Spleen (tissue), 11 donors: ENCODE measurements at regions not wholly inside any gene's neighbourhood (a gene's known extent, or its start where the extent isn't known, plus 50 kb on each side); places are given as distances from the start of the nearest gene placed in this dataset.

ENCODE experiments used
- DNase-seq: peaks from one replicate; pipeline ENCODE4 v3.0.0-alpha.2; 2020
- H3K27ac ChIP-seq, 8 donors: fragments of 200-600 bp; sonication (generic) in 7 of 8; 1 replicate in 4 of 8; 2 replicates in 4 of 8; pipeline versions ENCODE4 v1.5.0 to v1.8.0; 2016 to 2021; ENCODE audit warnings: inconsistent platforms in 4 of 8, mild to moderate bottlenecking in 4 of 8, moderate library complexity in 1 of 8
- H3K27me3 ChIP-seq, 7 donors: fragments of 200-600 bp; sonication (generic) in 6 of 7; replicated peaks in 1 of 7; 1 replicate in 4 of 7; 2 replicates in 3 of 7; pipeline versions ENCODE4 v1.5.0 to v1.8.0; 2016 to 2021; ENCODE audit warnings: inconsistent platforms in 3 of 7, mild to moderate bottlenecking in 1 of 7
- H3K36me3 ChIP-seq, 6 donors: fragments of 200-600 bp; sonication (generic) in 5 of 6; 1 replicate in 4 of 6; 2 replicates in 2 of 6; pipeline versions ENCODE4 v1.5.0 to v1.8.0; 2016 to 2021; ENCODE audit warnings: inconsistent platforms in 2 of 6
- H3K4me1 ChIP-seq, 6 donors: fragments of 200-600 bp; sonication (generic) in 5 of 6; 1 replicate in 3 of 6; 2 replicates in 3 of 6; pipeline versions ENCODE4 v1.5.0 to v1.8.0; 2016 to 2021; ENCODE audit warnings: inconsistent platforms in 3 of 6
- H3K4me3 ChIP-seq, 8 donors: fragments of 200-600 bp; sonication (generic) in 7 of 8; 1 replicate in 4 of 8; 2 replicates in 4 of 8; pipeline versions ENCODE4 v1.5.0 to v1.8.0; 2016 to 2021; ENCODE audit warnings: inconsistent platforms in 4 of 8, mild to moderate bottlenecking in 4 of 8, moderate library complexity in 2 of 8
- H3K9me3 ChIP-seq, 8 donors: fragments of 200-600 bp; sonication (generic) in 7 of 8; 1 replicate in 4 of 8; 2 replicates in 4 of 8; pipeline versions ENCODE4 v1.5.0 to v1.8.0; 2016 to 2021; ENCODE audit warnings: inconsistent platforms in 4 of 8
- CTCF ChIP-seq, 11 experiments: fragments of 200-600 bp in 7 of 11; fragments of 450-650 bp in 4 of 11; sonication (generic) in 4 of 11; IDR thresholded peaks in 8 of 11; conservative IDR thresholded peaks in 3 of 11; 1 replicate in 7 of 11; 2 replicates in 4 of 11; pipeline versions ENCODE4 v1.4.0 to v1.8.0; 2016 to 2021; ENCODE audit warnings: antibody characterized with exemption in 11 of 11, inconsistent platforms in 4 of 11, mild to moderate bottlenecking in 1 of 11
- POLR2A ChIP-seq, 3 donors: fragments of 450-650 bp; IDR thresholded peaks; one replicate each; pipeline ENCODE4 v1.5.1; 2017; ENCODE audit warnings: antibody characterized with exemption in 3 of 3, mild to moderate bottlenecking in 1 of 3
- POLR2AphosphoS5 ChIP-seq, 3 donors: sonication (generic); formaldehyde crosslinking; IDR thresholded peaks; one replicate each; pipeline ENCODE4 v1.5.1; 2017; ENCODE audit warnings: antibody characterized with exemption in 3 of 3
- WGBS, 5 donors: extraction: QIAGEN DNeasy Blood & Tissue Kit in 3 of 5; methylation state at CpG; one replicate each; pipeline versions ENCODE4 v1.1.5 to v1.1.7; 2013 to 2018; 5-methylcytosine and 5-hydroxymethylcytosine counted together
- intact Hi-C: fragments of 100-400 bp; cut with DNase I; formaldehyde crosslinking; loops from one replicate; pipeline ENCODE4 v1.15.0; 2023; ENCODE audit warnings: low total_unique reads
- donor health status: healthy with polysubstance abuse.
- donor health status: DM: no; HTN: no; CAD: no; lungs with moderate emphysema.
- donor health status: DM: no; HTN: no; CAD: no.
- donor health status: Bipolar disorder and iron deficiency.
- donor health status: healthy.
- donor health status: DM: no; HTN: no; CAD: no.
- donor health status: DM: yes; HTN: yes; CAD: no.

- WGBS, 5 donors, result 68 to 78% (median 76%) methylated on average over 2 of the region's 2 CpGs
- H3K4me3 ChIP-seq, result no peak overlapping the region
- TF ChIP-seq POLR2A (IDR thresholded peaks at IDR 0.05) (no peak), POLR2AphosphoS5 (IDR thresholded peaks at IDR 0.05) (no peak), CTCF (IDR thresholded peaks at IDR 0.05 in 8 of 11, conservative IDR thresholded peaks at IDR 0.05 in 3 of 11) (no peak)
- H3K4me1 ChIP-seq, result no peaks in the 10 kb centered on the region
- H3K27ac ChIP-seq, result no peak overlapping the region
- intact Hi-C loops, result no loop called here
- H3K9me3 ChIP-seq, result peaks cover 0 to 4% (median 0%) of the 10 kb centered on the region in 8 donors
- DNase-seq, result no peak
- no peaks in the 10 kb centered on the region for H3K27me3 ChIP-seq
- no peaks in the 10 kb centered on the region for H3K36me3 ChIP-seq
Measured at GRCh38 chr5:120872297-120872696, 408.2 kb downstream of the PRR16 start.

- 71 to 88% (median 76%) methylated on average over 1 of the region's 1 CpG for WGBS, 5 donors
- Histone ChIP-seq H3K4me3 (no peak overlapping the region), H3K4me1 (no peaks in the 10 kb centered on the region), H3K27ac (no peak overlapping the region), H3K9me3 (peaks cover 0 to 4% (median 0%) of the 10 kb centered on the region in 8 donors), H3K36me3 (no peaks in the 10 kb centered on the region), H3K27me3 (no peaks in the 10 kb centered on the region)
- DNase-seq, result no peak
- TF ChIP-seq POLR2A (IDR thresholded peaks at IDR 0.05) (no peak), POLR2AphosphoS5 (IDR thresholded peaks at IDR 0.05) (no peak)
- intact Hi-C loops, result no loop called here
Measured at GRCh38 chr5:120873083-120873482, 409.0 kb downstream of the PRR16 start.

- no peak for TF ChIP-seq POLR2A (IDR thresholded peaks at IDR 0.05)
- no peak for TF ChIP-seq POLR2AphosphoS5 (IDR thresholded peaks at IDR 0.05)
- no peak for TF ChIP-seq CTCF (IDR thresholded peaks at IDR 0.05 in 8 of 11, conservative IDR thresholded peaks at IDR 0.05 in 3 of 11)
- no peaks in the 10 kb centered on the region for H3K4me1 ChIP-seq
- peaks cover 0 to 4% (median 0%) of the 10 kb centered on the region in 8 donors for H3K9me3 ChIP-seq
- no peaks in the 10 kb centered on the region for H3K36me3 ChIP-seq
- intact Hi-C loops, result no loop called here
- no peak overlapping the region for H3K4me3 ChIP-seq
- no peak overlapping the region for H3K27ac ChIP-seq
- no peaks in the 10 kb centered on the region for H3K27me3 ChIP-seq
- no peak for DNase-seq
Measured at GRCh38 chr5:120874081-120874862, 410.2 kb downstream of the PRR16 start.

GRCh38 chr5:120882038-120882775, 418.1 kb downstream of the PRR16 start:
- H3K4me1 ChIP-seq, result no peaks in the 10 kb centered on the region
- no peak for TF ChIP-seq POLR2AphosphoS5 (IDR thresholded peaks at IDR 0.05)
- TF ChIP-seq POLR2A (IDR thresholded peaks at IDR 0.05), result no peak
- no peak for TF ChIP-seq CTCF (IDR thresholded peaks at IDR 0.05 in 8 of 11, conservative IDR thresholded peaks at IDR 0.05 in 3 of 11)
- no peak for DNase-seq
- H3K4me3 ChIP-seq, result no peak overlapping the region
- intact Hi-C loops, result no loop called here
- no peaks in the 10 kb centered on the region for H3K9me3 ChIP-seq
- H3K36me3 ChIP-seq, result no peaks in the 10 kb centered on the region
- H3K27ac ChIP-seq, result no peak overlapping the region
- H3K27me3 ChIP-seq, result no peaks in the 10 kb centered on the region
- 66 to 81% (median 80%) methylated on average over 4 of the region's 4 CpGs for WGBS, 5 donors
